SK-N-MC (cell line): ENCODE measurements at regions not wholly inside any gene's neighbourhood (a gene's known extent, or its start where the extent isn't known, plus 50 kb on each side); places are given as distances from the start of the nearest gene placed in this dataset.

ENCODE experiments used
- EZH2 ChIP-seq: fragments of 200-600 bp; sonication (generic); IDR thresholded peaks from one replicate; pipeline ENCODE4 v1.6.1; 2017; ENCODE audit warnings: antibody characterized with exemption
- FOXP2 ChIP-seq: optimal IDR thresholded peaks from 2 replicates; pipeline ENCODE3; 2011; ENCODE audit warnings: mild to moderate bottlenecking, moderate library complexity; ENCODE audit not compliant: insufficient read depth; ENCODE audit errors: extremely low read length, control extremely low read depth
- POLR2AphosphoS5 ChIP-seq: IDR thresholded peaks from 2 replicates; pipeline ENCODE4 v1.6.1; 2012; ENCODE audit warnings: mild to moderate bottlenecking, low read depth, low read length, borderline replicate concordance

DNA sequence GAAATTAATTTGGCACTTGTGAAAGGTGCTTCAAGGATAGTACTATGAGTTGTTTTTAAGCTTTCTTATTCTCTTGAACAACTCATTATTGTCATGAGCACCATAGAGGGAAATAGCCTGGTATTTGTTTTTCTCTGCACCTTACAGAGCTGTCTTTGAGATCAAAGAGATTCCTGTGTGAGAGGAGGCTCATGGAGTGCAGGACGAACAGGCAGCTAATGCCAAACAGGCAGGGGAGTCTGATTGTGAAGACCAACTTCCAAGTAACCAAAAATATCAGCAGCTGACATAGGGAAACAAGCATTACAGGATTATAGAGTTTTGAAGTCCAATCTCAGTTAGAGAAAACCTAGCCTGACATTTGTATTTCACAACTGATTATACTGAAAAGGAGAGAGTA is 110.6 kb upstream of the TENT5A start:
- TF ChIP-seq POLR2AphosphoS5 (no peak), EZH2 (no peak), FOXP2 (no peak)
